Esophagus muscularis mucosa (tissue), 4 donors: ENCODE measurements at regions not wholly inside any gene's neighbourhood (a gene's known extent, or its start where the extent isn't known, plus 50 kb on each side); places are given as distances from the start of the nearest gene placed in this dataset.

ENCODE experiments used
- DNase-seq: peaks from one replicate; pipeline ENCODE4 v3.0.0-alpha.2; 2017; ENCODE audit errors: extremely low spot score
- H3K27ac ChIP-seq, 4 donors: fragments of 200-600 bp; sonication (generic); replicated peaks in 1 of 4; 1 replicate in 3 of 4; 2 replicates in 1 of 4; pipeline ENCODE4 v1.5.1; 2016 to 2019; ENCODE audit warnings: mild to moderate bottlenecking in 1 of 4
- H3K27me3 ChIP-seq, 4 donors: fragments of 200-600 bp; sonication (generic); one replicate each; pipeline versions ENCODE4 v1.5.1 to v1.6.0; 2016 to 2019
- H3K36me3 ChIP-seq, 4 donors: fragments of 200-600 bp; sonication (generic); one replicate each; pipeline ENCODE4 v1.5.1; 2016 to 2019
- H3K4me1 ChIP-seq, 4 donors: fragments of 200-600 bp; sonication (generic); one replicate each; pipeline ENCODE4 v1.5.1; 2016 to 2019
- H3K4me3 ChIP-seq, 4 donors: fragments of 200-600 bp; sonication (generic); 1 replicate in 2 of 4; 2 replicates in 2 of 4; pipeline ENCODE4 v1.5.1; 2016 to 2019; ENCODE audit warnings: mild to moderate bottlenecking in 4 of 4, moderate library complexity in 1 of 4
- H3K9me3 ChIP-seq, 4 donors: fragments of 200-600 bp; sonication (generic); 1 replicate in 3 of 4; 2 replicates in 1 of 4; pipeline ENCODE4 v1.5.1; 2016 to 2019
- CTCF ChIP-seq, 3 experiments: fragments of 200-600 bp in 2 of 3; fragments of 450-650 bp in 1 of 3; sonication (generic) in 2 of 3; IDR thresholded peaks; one replicate each; pipeline ENCODE4 v1.5.1; 2017 to 2019; ENCODE audit warnings: antibody characterized with exemption in 3 of 3, mild to moderate bottlenecking in 2 of 3, moderate library complexity in 1 of 3
- EP300 ChIP-seq: sonication (generic); formaldehyde crosslinking; IDR thresholded peaks from one replicate; pipeline ENCODE4 v1.6.1; 2017; ENCODE audit warnings: antibody characterized with exemption
- POLR2A ChIP-seq: fragments of 450-650 bp; IDR thresholded peaks from one replicate; pipeline ENCODE4 v1.6.1; 2017; ENCODE audit warnings: antibody characterized with exemption, moderate library complexity, mild to moderate bottlenecking, low read depth
- POLR2AphosphoS5 ChIP-seq, 2 donors: sonication (generic); formaldehyde crosslinking; IDR thresholded peaks; one replicate each; pipeline ENCODE4 v1.6.1; 2017; ENCODE audit warnings: antibody characterized with exemption in 2 of 2
- WGBS: methylation state at CpG from one replicate; pipeline ENCODE4 v1.1.5; 2018; 5-methylcytosine and 5-hydroxymethylcytosine counted together
- intact Hi-C: fragments of 100-400 bp; cut with DNase I; formaldehyde crosslinking; loops from one replicate; pipeline ENCODE4 v1.15.1; 2023

GRCh38 chr4:187103351-187103750, 379.7 kb upstream of the FAT1 start:
- Histone ChIP-seq H3K4me1 (no peaks in the 10 kb centered on the region), H3K27ac (no peak overlapping the region), H3K36me3 (no peaks in the 10 kb centered on the region), H3K27me3 (no peaks in the 10 kb centered on the region), H3K4me3 (no peak overlapping the region), H3K9me3 (no peaks in the 10 kb centered on the region)
- TF ChIP-seq CTCF (IDR thresholded peaks at IDR 0.05) (no peak), POLR2AphosphoS5 (IDR thresholded peaks at IDR 0.05) (no peak), POLR2A (no peak), EP300 (no peak)
- intact Hi-C loops, result no loop called here
- 79% methylated on average over 4 of the region's 4 CpGs for WGBS
- no peak for DNase-seq

- DNase-seq, result no peak
- intact Hi-C loops, result no loop called here
- Histone ChIP-seq H3K36me3 (no peaks in the 10 kb centered on the region), H3K4me3 (no peak overlapping the region), H3K9me3 (no peaks in the 10 kb centered on the region), H3K4me1 (no peaks in the 10 kb centered on the region), H3K27ac (no peak overlapping the region), H3K27me3 (no peaks in the 10 kb centered on the region)
- WGBS, result 94% methylated on average over 3 of the region's 3 CpGs
- no peak for TF ChIP-seq EP300
- TF ChIP-seq POLR2AphosphoS5 (IDR thresholded peaks at IDR 0.05), result no peak
Observed at GRCh38 chr4:187108845-187109244, 385.2 kb upstream of the FAT1 start.

DNA sequence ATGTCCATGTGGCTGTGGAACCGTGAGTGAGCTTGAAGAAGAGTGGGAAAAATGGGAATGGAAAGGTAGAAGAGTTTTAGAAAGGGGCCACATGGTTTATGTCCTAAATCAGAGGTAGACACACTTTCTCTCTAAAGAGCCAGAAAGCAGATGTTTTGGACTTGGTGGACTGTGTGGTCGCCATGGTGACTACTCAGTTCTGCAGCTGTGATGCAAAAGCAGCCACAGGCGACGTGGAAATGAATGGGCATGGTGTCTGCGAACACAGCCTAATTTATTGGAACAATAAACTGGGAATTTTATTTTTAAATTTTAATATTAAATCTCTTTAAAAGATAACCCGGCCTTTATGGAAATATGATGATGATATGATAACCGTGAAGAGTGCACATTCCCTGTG, 386.0 kb upstream of the FAT1 start:
- no peaks in the 10 kb centered on the region for H3K9me3 ChIP-seq
- TF ChIP-seq EP300 (no peak), POLR2AphosphoS5 (IDR thresholded peaks at IDR 0.05) (no peak), CTCF (IDR thresholded peaks at IDR 0.05) (no peak), POLR2A (no peak)
- no peaks in the 10 kb centered on the region for H3K4me1 ChIP-seq
- H3K27me3 ChIP-seq, result no peaks in the 10 kb centered on the region
- intact Hi-C loops, result no loop called here
- 86% methylated on average over 7 of the region's 7 CpGs for WGBS
- DNase-seq, result no peak
- H3K4me3 ChIP-seq, result no peak overlapping the region
- no peak overlapping the region for H3K27ac ChIP-seq
- H3K36me3 ChIP-seq, result no peaks in the 10 kb centered on the region

DNA sequence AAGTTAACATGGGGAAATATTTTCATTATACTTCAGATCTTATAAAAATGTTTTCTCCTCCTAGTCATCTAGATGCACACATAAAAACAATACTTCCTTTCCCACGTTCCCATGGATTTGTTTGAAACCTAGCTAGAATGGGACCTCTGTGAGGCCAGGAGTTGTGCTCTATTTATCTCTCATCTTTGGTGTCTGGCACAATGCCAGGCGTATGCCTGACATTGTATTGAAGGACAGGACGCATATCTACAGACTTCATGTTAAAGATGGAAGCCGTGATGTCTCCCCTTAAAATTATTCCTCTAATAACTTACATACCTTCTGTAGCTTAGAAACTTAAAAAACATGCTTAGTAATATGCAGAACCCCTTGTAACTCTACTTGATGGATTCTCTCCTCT, 394.5 kb upstream of the FAT1 start:
- intact Hi-C loops, result no loop called here
- no peak for TF ChIP-seq POLR2A
- TF ChIP-seq POLR2AphosphoS5 (IDR thresholded peaks at IDR 0.05), result no peak
- TF ChIP-seq EP300, result no peak
- TF ChIP-seq CTCF (IDR thresholded peaks at IDR 0.05), result no peak
- Histone ChIP-seq H3K36me3 (no peaks in the 10 kb centered on the region), H3K9me3 (no peaks in the 10 kb centered on the region), H3K4me1 (no peaks in the 10 kb centered on the region), H3K4me3 (no peak overlapping the region), H3K27ac (no peak overlapping the region), H3K27me3 (no peaks in the 10 kb centered on the region)
- no peak for DNase-seq
- 76% methylated on average over 4 of the region's 4 CpGs for WGBS

DNA sequence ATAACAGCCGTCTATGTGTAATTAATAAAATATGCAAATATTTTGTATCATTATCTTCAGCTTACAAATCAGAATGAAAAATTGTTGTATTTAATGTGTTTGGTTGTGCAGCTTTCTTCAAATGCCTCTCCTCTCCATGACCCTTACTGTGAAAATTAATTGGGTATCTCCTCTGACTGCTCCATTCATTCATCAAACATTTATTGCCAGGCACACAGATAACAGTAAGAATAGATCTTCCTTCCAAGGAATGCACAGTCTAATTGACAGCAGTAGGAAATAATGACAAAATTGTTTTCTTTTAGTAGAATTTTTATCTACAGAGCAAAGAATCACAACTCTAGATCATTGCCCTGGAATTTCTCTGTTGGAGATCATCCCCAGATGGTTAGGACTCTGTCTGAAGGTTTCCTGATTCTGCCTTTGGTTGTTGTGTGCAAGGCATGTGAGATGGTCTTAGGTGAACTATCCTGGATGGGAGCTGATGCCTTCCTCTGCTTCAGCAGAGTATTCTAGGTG, 395.0 kb upstream of the FAT1 start:
- DNase-seq, result no peak
- H3K4me1 ChIP-seq, result no peaks in the 10 kb centered on the region

More for the DNA sequence above, 395.0 kb upstream of the FAT1 start:
- TF ChIP-seq CTCF (IDR thresholded peaks at IDR 0.05) (no peak), POLR2A (no peak), POLR2AphosphoS5 (IDR thresholded peaks at IDR 0.05) (no peak), EP300 (no peak)
- intact Hi-C loops, result no loop called here
- no peak overlapping the region for H3K4me3 ChIP-seq
- 78% methylated on average over 1 of the region's 1 CpG for WGBS
- H3K27ac ChIP-seq, result no peak overlapping the region
- H3K36me3 ChIP-seq, result no peaks in the 10 kb centered on the region
- H3K27me3 ChIP-seq, result no peaks in the 10 kb centered on the region
- no peaks in the 10 kb centered on the region for H3K9me3 ChIP-seq
